ENCODE measurements at regions not wholly inside any gene's neighbourhood (a gene's known extent, or its start where the extent isn't known, plus 50 kb on each side); places are given as distances from the start of the nearest gene placed in this dataset.
"Not testable (repeated sequence)": the region's sequence is repeated elsewhere in the genome, so short reads cannot be mapped to it uniquely, and the experiment has no call there.

GRCh38 chr3:30475038-30475808 lies 131.2 kb upstream of the TGFBR2 start:
- H3K4me3 ChIP-seq (ENCODE audit: low read depth, low read length) = no peak overlapping the region
- DNase-seq (ENCODE audit: low read depth) = no peak
- TF ChIP-seq CTCF (conservative IDR thresholded peaks at IDR 0.05; ENCODE audit: low read depth, low read length) = no peak

GRCh38 chr3:30475809-30476178 lies 130.6 kb upstream of the TGFBR2 start:
- no peak for DNase-seq (ENCODE audit: low read depth)
- no peak overlapping the region for H3K4me3 ChIP-seq (ENCODE audit: low read depth, low read length)
- TF ChIP-seq CTCF (conservative IDR thresholded peaks at IDR 0.05; ENCODE audit: low read depth, low read length) = no peak

- no peak for DNase-seq (ENCODE audit: low read depth)
- H3K4me3 ChIP-seq (ENCODE audit: low read depth, low read length) = no peak overlapping the region
- no peak for TF ChIP-seq CTCF (conservative IDR thresholded peaks at IDR 0.05; ENCODE audit: low read depth, low read length)
These were observed 129.9 kb upstream of the TGFBR2 start for GRCh38 chr3:30476368-30477084.

GRCh38 chr3:30477149-30477921 lies 129.1 kb upstream of the TGFBR2 start:
- TF ChIP-seq CTCF (conservative IDR thresholded peaks at IDR 0.05; ENCODE audit: low read depth, low read length) = no peak
- no peak for DNase-seq (ENCODE audit: low read depth)
- no peak overlapping the region for H3K4me3 ChIP-seq (ENCODE audit: low read depth, low read length)

- not testable (repeated sequence) for DNase-seq (ENCODE audit: low read depth); H3K4me3 ChIP-seq (ENCODE audit: low read depth, low read length)
These were observed 126.7 kb upstream of the TGFBR2 start for GRCh38 chr3:30479737-30480136.

- H3K4me3 ChIP-seq (ENCODE audit: low read depth, low read length); DNase-seq (ENCODE audit: low read depth): not testable (repeated sequence)
These were observed 126.2 kb upstream of the TGFBR2 start for GRCh38 chr3:30480156-30480555.

- H3K4me3 ChIP-seq (ENCODE audit: low read depth, low read length) = no peak overlapping the region
- TF ChIP-seq CTCF (conservative IDR thresholded peaks at IDR 0.05; ENCODE audit: low read depth, low read length) = no peak
- DNase-seq (ENCODE audit: low read depth) = no peak
These were observed 125.8 kb upstream of the TGFBR2 start for GRCh38 chr3:30480587-30480986.
